H9 (cell line): ENCODE measurements at regions not wholly inside any gene's neighbourhood (a gene's known extent, or its start where the extent isn't known, plus 50 kb on each side); places are given as distances from the start of the nearest gene placed in this dataset.

Experiments used
- DNase-seq: peaks from one replicate; pipeline ENCODE4 v3.0.0-alpha.2; 2017
- H2AFZ ChIP-seq: one replicate; pipeline ENCODE4 v1.6.1; 2013; ENCODE audit warnings: mild to moderate bottlenecking, low read length, control low read depth, moderate library complexity
- H2AK5ac ChIP-seq: 2 replicates; pipeline ENCODE4 v1.6.1; 2013; ENCODE audit warnings: low read length, control low read depth, mixed read lengths; ENCODE audit not compliant: insufficient read length
- H2BK120ac ChIP-seq: one replicate; pipeline ENCODE4 v1.6.1; 2013; ENCODE audit warnings: low read depth, mild to moderate bottlenecking, low read length, control low read depth, inconsistent platforms; ENCODE audit not compliant: poor library complexity, severe bottlenecking
- H2BK12ac ChIP-seq: 2 replicates; pipeline ENCODE4 v1.6.1; 2013; ENCODE audit warnings: low read length, control low read depth, mixed read lengths, low read depth; ENCODE audit not compliant: insufficient read length
- H2BK15ac ChIP-seq: 2 replicates; pipeline ENCODE4 v1.6.1; 2013; ENCODE audit warnings: low read depth, low read length, control low read depth
- H2BK20ac ChIP-seq: one replicate; pipeline ENCODE4 v1.6.1; 2013; ENCODE audit warnings: low read depth, mild to moderate bottlenecking, low read length, control low read depth, inconsistent platforms; ENCODE audit not compliant: poor library complexity, severe bottlenecking
- H2BK5ac ChIP-seq: 2 replicates; pipeline ENCODE4 v1.6.1; 2013; ENCODE audit warnings: low read length, control low read depth, mixed read lengths; ENCODE audit not compliant: insufficient read length
- H3K14ac ChIP-seq: 2 replicates; pipeline ENCODE4 v1.6.1; 2013; ENCODE audit warnings: low read length, control low read depth; ENCODE audit not compliant: insufficient read depth
- H3K18ac ChIP-seq: 2 replicates; pipeline ENCODE4 v1.6.1; 2013; ENCODE audit warnings: low read depth, mild to moderate bottlenecking, mixed read lengths, low read length, control low read depth; ENCODE audit not compliant: insufficient read length
- H3K23ac ChIP-seq: 2 replicates; pipeline ENCODE4 v1.6.1; 2013; ENCODE audit warnings: low read length, control low read depth, mixed read lengths, low read depth; ENCODE audit not compliant: insufficient read length
- H3K23me2 ChIP-seq: 2 replicates; pipeline ENCODE4 v1.6.1; 2013; ENCODE audit warnings: low read depth, mild to moderate bottlenecking, mixed read lengths, low read length, control low read depth; ENCODE audit not compliant: insufficient read length, poor library complexity, severe bottlenecking
- H3K27ac ChIP-seq: 2 replicates; pipeline ENCODE4 v1.5.1; 2013; ENCODE audit warnings: low read length, control low read depth, mixed read lengths, low read depth; ENCODE audit not compliant: insufficient read length
- H3K27me3 ChIP-seq: 2 replicates; pipeline ENCODE4 v1.6.1; 2013; ENCODE audit warnings: low read length, control low read depth, inconsistent platforms; ENCODE audit not compliant: insufficient read depth
- H3K4ac ChIP-seq: 2 replicates; pipeline ENCODE4 v1.6.1; 2013; ENCODE audit warnings: low read depth, mild to moderate bottlenecking, control low read depth, inconsistent platforms, low read length, moderate library complexity
- H3K4me1 ChIP-seq: 2 replicates; pipeline ENCODE4 v1.6.1; 2013; ENCODE audit warnings: low read length, control low read depth, inconsistent platforms; ENCODE audit not compliant: insufficient read depth
- H3K4me2 ChIP-seq: 2 replicates; pipeline ENCODE4 v1.6.1; 2013; ENCODE audit warnings: low read length, control low read depth, mixed read lengths; ENCODE audit not compliant: insufficient read length, insufficient read depth
- H3K56ac ChIP-seq: 2 replicates; pipeline ENCODE4 v1.6.1; 2013; ENCODE audit warnings: low read depth, mild to moderate bottlenecking, mixed read lengths, low read length, control low read depth; ENCODE audit not compliant: insufficient read length
- H3K79me1 ChIP-seq: 2 replicates; pipeline ENCODE4 v1.6.1; 2013; ENCODE audit warnings: low read depth, mild to moderate bottlenecking, moderate library complexity, low read length, control low read depth, inconsistent platforms; ENCODE audit not compliant: insufficient read depth, poor library complexity, severe bottlenecking
- H3K79me2 ChIP-seq: 2 replicates; pipeline ENCODE4 v1.6.1; 2013; ENCODE audit warnings: low read length, control low read depth, inconsistent platforms; ENCODE audit not compliant: insufficient read depth
- H3K9ac ChIP-seq: 2 replicates; pipeline ENCODE4 v1.6.1; 2013; ENCODE audit warnings: low read length, control low read depth, mixed read lengths; ENCODE audit not compliant: insufficient read length; ENCODE audit errors: extremely low read depth
- H3K9me3 ChIP-seq: one replicate; pipeline ENCODE4 v1.6.1; 2013; ENCODE audit warnings: low read depth, low read length, inconsistent platforms; ENCODE audit not compliant: control insufficient read depth
- H3T11ph ChIP-seq: one replicate; pipeline ENCODE4 v1.6.1; 2013; ENCODE audit warnings: mild to moderate bottlenecking, low read length, control low read depth, inconsistent platforms
- H4K20me1 ChIP-seq: one replicate; pipeline ENCODE4 v1.6.1; 2013; ENCODE audit not compliant: control insufficient read depth, insufficient read length, insufficient read depth
- H4K5ac ChIP-seq: 2 replicates; pipeline ENCODE4 v1.6.1; 2013; ENCODE audit warnings: low read depth, mild to moderate bottlenecking, mixed read lengths, low read length, control low read depth; ENCODE audit not compliant: insufficient read length
- H4K8ac ChIP-seq: replicated peaks from 2 replicates; pipeline ENCODE4 v1.6.1; 2013; ENCODE audit warnings: low read length, control low read depth, mixed read lengths, low read depth; ENCODE audit not compliant: insufficient read length
- H4K91ac ChIP-seq: 2 replicates; pipeline ENCODE4 v1.6.1; 2013; ENCODE audit warnings: low read depth, mild to moderate bottlenecking, moderate library complexity, mixed read lengths, low read length, control low read depth; ENCODE audit not compliant: insufficient read length
- H3K27ac Mint-ChIP-seq, 3 experiments: 2 replicates in 2 of 3; 3 replicates in 1 of 3; pipeline ENCODE4 v1.8.0; 2020 to 2021; ENCODE audit warnings: mixed read lengths in 3 of 3, mild to moderate bottlenecking in 1 of 3, moderate library complexity in 1 of 3
- H3K27me3 Mint-ChIP-seq: 2 replicates; pipeline ENCODE4 v1.8.0; 2021; ENCODE audit warnings: low read depth, mild to moderate bottlenecking, moderate library complexity, mixed read lengths
- H3K36me3 Mint-ChIP-seq, 3 experiments: 2 replicates in 2 of 3; 3 replicates in 1 of 3; pipeline ENCODE4 v1.8.0; 2020 to 2021; ENCODE audit warnings: low read depth in 3 of 3, mixed read lengths in 3 of 3; ENCODE audit not compliant: insufficient read depth in 1 of 3
- H3K4me1 Mint-ChIP-seq, 2 experiments: 2 replicates each; pipeline ENCODE4 v1.8.0; 2020; ENCODE audit warnings: mixed read lengths in 2 of 2
- H3K4me3 Mint-ChIP-seq, 2 experiments: 2 replicates in 1 of 2; 3 replicates in 1 of 2; pipeline ENCODE4 v1.8.0; 2020 to 2021; ENCODE audit warnings: mild to moderate bottlenecking in 2 of 2, mixed read lengths in 2 of 2, moderate library complexity in 1 of 2
- H3K9me3 Mint-ChIP-seq, 2 experiments: 2 replicates in 1 of 2; 3 replicates in 1 of 2; pipeline ENCODE4 v1.8.0; 2020; ENCODE audit warnings: mild to moderate bottlenecking in 2 of 2, mixed read lengths in 2 of 2, moderate library complexity in 1 of 2
- CTCF ChIP-seq: fragments of 200-600 bp; sonication (generic); conservative IDR thresholded peaks from 3 replicates; pipeline ENCODE4 v1.8.0; 2021; ENCODE audit warnings: antibody characterized with exemption, mild to moderate bottlenecking
- WGBS: extraction: QIAGEN DNeasy Blood & Tissue Kit; methylation state at CpG from one replicate; pipeline ENCODE4 v1.1.7; 2013; ENCODE audit warnings: missing lambda C conversion rate, low lambda C conversion rate, mixed read lengths; ENCODE audit not compliant: insufficient read length; ENCODE audit errors: extremely low coverage; 5-methylcytosine and 5-hydroxymethylcytosine counted together

GRCh38 chr18:25881149-25881548, 209.3 kb downstream of the SS18 start:
- DNase-seq: no peak
- H3K36me3 Mint-ChIP-seq: no peaks in the 10 kb centered on the region
- no peaks in the 10 kb centered on the region for H3K9me3 ChIP-seq

More at GRCh38 chr18:25881149-25881548, 209.3 kb downstream of the SS18 start:
- H2BK20ac ChIP-seq: no peak overlapping the region
- H3K27ac ChIP-seq: no peak overlapping the region
- H3K18ac ChIP-seq: no peak overlapping the region
- no peak overlapping the region for H2BK12ac ChIP-seq
- no peak for TF ChIP-seq CTCF
- no peak overlapping the region for H2AK5ac ChIP-seq
- H4K20me1 ChIP-seq: no peaks in the 10 kb centered on the region
- Mint-ChIP-seq H3K9me3 (peaks cover 0 to 3% of the 10 kb centered on the region in 2 experiments; a peak in 1 of 5 replicates), H3K27me3 (no peaks in the 10 kb centered on the region; the same call in 1 of the 2 replicates), H3K4me1 (peaks cover 8 to 16% of the 10 kb centered on the region in 2 experiments), H3K4me3 (no peak overlapping the region), H3K27ac (no peak overlapping the region)
- H3T11ph ChIP-seq: no peak overlapping the region
- H2BK5ac ChIP-seq: no peak overlapping the region
- no peak overlapping the region for H3K4ac ChIP-seq
- H4K8ac ChIP-seq: no peak overlapping the region
- no peaks in the 10 kb centered on the region; the same call in 1 of the 2 replicates for H3K4me1 ChIP-seq
- no peak overlapping the region for H3K56ac ChIP-seq
- H4K91ac ChIP-seq: no peak overlapping the region
- H4K5ac ChIP-seq: no peak overlapping the region
- no peak overlapping the region for H2BK120ac ChIP-seq
- H2BK15ac ChIP-seq: no peak overlapping the region
- H3K4me2 ChIP-seq: no peak overlapping the region
- H3K14ac ChIP-seq: no peak overlapping the region
- H2AFZ ChIP-seq: no peak overlapping the region
- no peak overlapping the region for H3K23ac ChIP-seq
- no peak overlapping the region for H3K9ac ChIP-seq
- no peaks in the 10 kb centered on the region for H3K79me1 ChIP-seq
- no peaks in the 10 kb centered on the region for H3K27me3 ChIP-seq
- WGBS: no CpG with 5 or more reads among the region's 2 CpGs
- no peaks in the 10 kb centered on the region for H3K79me2 ChIP-seq
- H3K23me2 ChIP-seq: no peaks in the 10 kb centered on the region
